22Rv1 (cell line): ENCODE measurements at regions not wholly inside any gene's neighbourhood (a gene's known extent, or its start where the extent isn't known, plus 50 kb on each side); places are given as distances from the start of the nearest gene placed in this dataset.

Experiments
- ZFX ChIP-seq: fragments of 450-650 bp; IDR thresholded peaks from 2 replicates; pipeline ENCODE4 v1.6.1; 2017; ENCODE audit warnings: antibody characterized with exemption, borderline replicate concordance
- TF ChIP-seq, protein P1 (sequence below): fragments of 450-650 bp; IDR thresholded peaks from 2 replicates; pipeline ENCODE4 v1.5.1; 2017; ENCODE audit warnings: mild to moderate bottlenecking

DNA sequence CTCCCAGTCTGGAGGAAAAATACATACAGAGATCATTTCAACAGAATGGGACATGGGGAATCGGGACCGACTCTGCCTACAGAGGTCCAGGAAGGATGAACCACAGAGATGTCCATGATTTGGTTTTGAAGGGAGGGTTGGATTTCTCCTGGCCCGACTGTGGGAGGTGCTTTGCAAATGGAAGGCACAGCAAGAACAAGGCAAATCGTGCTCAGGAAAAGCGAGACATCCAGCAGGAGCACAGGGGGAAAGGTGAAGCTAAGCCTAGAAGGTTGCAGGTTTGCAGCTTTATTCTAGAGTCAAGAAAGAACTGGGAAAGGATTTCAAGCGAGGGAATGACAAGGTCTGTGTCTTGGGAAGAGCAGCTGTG is 181.9 kb downstream of the OPA1 start:
- TF ChIP-seq, protein P1, sequence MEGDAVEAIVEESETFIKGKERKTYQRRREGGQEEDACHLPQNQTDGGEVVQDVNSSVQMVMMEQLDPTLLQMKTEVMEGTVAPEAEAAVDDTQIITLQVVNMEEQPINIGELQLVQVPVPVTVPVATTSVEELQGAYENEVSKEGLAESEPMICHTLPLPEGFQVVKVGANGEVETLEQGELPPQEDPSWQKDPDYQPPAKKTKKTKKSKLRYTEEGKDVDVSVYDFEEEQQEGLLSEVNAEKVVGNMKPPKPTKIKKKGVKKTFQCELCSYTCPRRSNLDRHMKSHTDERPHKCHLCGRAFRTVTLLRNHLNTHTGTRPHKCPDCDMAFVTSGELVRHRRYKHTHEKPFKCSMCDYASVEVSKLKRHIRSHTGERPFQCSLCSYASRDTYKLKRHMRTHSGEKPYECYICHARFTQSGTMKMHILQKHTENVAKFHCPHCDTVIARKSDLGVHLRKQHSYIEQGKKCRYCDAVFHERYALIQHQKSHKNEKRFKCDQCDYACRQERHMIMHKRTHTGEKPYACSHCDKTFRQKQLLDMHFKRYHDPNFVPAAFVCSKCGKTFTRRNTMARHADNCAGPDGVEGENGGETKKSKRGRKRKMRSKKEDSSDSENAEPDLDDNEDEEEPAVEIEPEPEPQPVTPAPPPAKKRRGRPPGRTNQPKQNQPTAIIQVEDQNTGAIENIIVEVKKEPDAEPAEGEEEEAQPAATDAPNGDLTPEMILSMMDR: no peak
- TF ChIP-seq ZFX: no peak
